ENCODE measurements at regions not wholly inside any gene's neighbourhood (a gene's known extent, or its start where the extent isn't known, plus 50 kb on each side); places are given as distances from the start of the nearest gene placed in this dataset.

DNA sequence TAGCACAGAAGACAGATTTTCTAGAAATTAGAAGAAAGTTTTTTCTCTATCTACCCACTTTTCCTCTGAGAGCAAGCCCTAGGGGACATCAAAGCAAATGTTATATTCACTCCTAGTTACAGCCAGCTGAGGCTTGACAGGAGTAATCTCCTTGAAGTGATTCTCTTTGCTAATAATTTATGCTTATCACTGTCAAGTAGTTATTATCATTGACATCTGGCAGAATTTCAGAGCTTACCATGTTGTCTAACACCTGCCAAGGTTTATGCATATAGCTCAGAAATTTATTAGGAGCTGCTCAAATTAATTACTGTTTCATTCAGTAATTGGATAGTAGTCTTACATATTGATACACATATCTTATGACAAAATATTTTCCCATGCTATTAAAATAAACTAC, 465.9 kb upstream of the ATXN8OS start:
- Histone ChIP-seq H4K20me1 (ENCODE audit: insufficient read depth, low read length) (no peaks in the 10 kb centered on the region), H3K4me2 (ENCODE audit: low read length) (no peak overlapping the region), H3K9ac (ENCODE audit: low read length) (no peak overlapping the region), H3K4me1 (ENCODE audit: insufficient read depth, low read length) (no peaks in the 10 kb centered on the region), H3K9me3 (ENCODE audit: insufficient read depth, low read depth, low read length) (peaks cover 4% of the 10 kb centered on the region), H3K27ac (ENCODE audit: low read depth, low read length) (no peak overlapping the region), H2AFZ (ENCODE audit: low read depth, low read length) (no peak overlapping the region), H3K4me3 (ENCODE audit: insufficient read depth, low read depth, low read length) (no peak overlapping the region), H3K27me3 (ENCODE audit: insufficient read depth, low read length) (no peaks in the 10 kb centered on the region), H3K79me2 (ENCODE audit: insufficient read depth, low read length) (no peaks in the 10 kb centered on the region), H3K36me3 (ENCODE audit: insufficient read depth, low read length) (no peaks in the 10 kb centered on the region)
- DNase-seq (ENCODE audit: low read depth) (no peak), FAIRE-seq (no peak)
- H3K9me3 Mint-ChIP-seq (ENCODE audit: unreplicated experiment), result no peaks in the 10 kb centered on the region
- H3K4me1 Mint-ChIP-seq (ENCODE audit: low read depth, unreplicated experiment), result no peaks in the 10 kb centered on the region
- TF ChIP-seq, protein P1, sequence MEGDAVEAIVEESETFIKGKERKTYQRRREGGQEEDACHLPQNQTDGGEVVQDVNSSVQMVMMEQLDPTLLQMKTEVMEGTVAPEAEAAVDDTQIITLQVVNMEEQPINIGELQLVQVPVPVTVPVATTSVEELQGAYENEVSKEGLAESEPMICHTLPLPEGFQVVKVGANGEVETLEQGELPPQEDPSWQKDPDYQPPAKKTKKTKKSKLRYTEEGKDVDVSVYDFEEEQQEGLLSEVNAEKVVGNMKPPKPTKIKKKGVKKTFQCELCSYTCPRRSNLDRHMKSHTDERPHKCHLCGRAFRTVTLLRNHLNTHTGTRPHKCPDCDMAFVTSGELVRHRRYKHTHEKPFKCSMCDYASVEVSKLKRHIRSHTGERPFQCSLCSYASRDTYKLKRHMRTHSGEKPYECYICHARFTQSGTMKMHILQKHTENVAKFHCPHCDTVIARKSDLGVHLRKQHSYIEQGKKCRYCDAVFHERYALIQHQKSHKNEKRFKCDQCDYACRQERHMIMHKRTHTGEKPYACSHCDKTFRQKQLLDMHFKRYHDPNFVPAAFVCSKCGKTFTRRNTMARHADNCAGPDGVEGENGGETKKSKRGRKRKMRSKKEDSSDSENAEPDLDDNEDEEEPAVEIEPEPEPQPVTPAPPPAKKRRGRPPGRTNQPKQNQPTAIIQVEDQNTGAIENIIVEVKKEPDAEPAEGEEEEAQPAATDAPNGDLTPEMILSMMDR (IDR thresholded peaks at IDR 0.05; ENCODE audit: insufficient read depth, low read depth, low read length), result no peak
- TF ChIP-seq EZH2 (IDR thresholded peaks at IDR 0.05; ENCODE audit: insufficient read depth, low read length), result no peak
- no peak overlapping the region for H3K27ac Mint-ChIP-seq (ENCODE audit: unreplicated experiment)
- no peaks in the 10 kb centered on the region for H3K27me3 Mint-ChIP-seq (ENCODE audit: low read depth, unreplicated experiment)
- no peaks in the 10 kb centered on the region for H3K36me3 Mint-ChIP-seq (ENCODE audit: low read depth, unreplicated experiment)
- H3K4me3 Mint-ChIP-seq (ENCODE audit: unreplicated experiment), result no peak overlapping the region

GRCh38 chr13:69633044-69633443, 474.6 kb upstream of the ATXN8OS start:
- no peak overlapping the region for H3K4me3 ChIP-seq (ENCODE audit: insufficient read depth, low read depth, low read length)
- H3K27ac ChIP-seq (ENCODE audit: low read depth, low read length), result no peak overlapping the region
- no peak for FAIRE-seq
- no peak for DNase-seq (ENCODE audit: low read depth)
- H3K27ac Mint-ChIP-seq (ENCODE audit: unreplicated experiment), result no peak overlapping the region
- no peaks in the 10 kb centered on the region for H3K36me3 ChIP-seq (ENCODE audit: insufficient read depth, low read length)
- no peaks in the 10 kb centered on the region for H3K27me3 Mint-ChIP-seq (ENCODE audit: low read depth, unreplicated experiment)
- TF ChIP-seq EZH2 (IDR thresholded peaks at IDR 0.05; ENCODE audit: insufficient read depth, low read length), result no peak
- TF ChIP-seq, protein P1 (IDR thresholded peaks at IDR 0.05; ENCODE audit: insufficient read depth, low read depth, low read length), result no peak
- H3K4me1 Mint-ChIP-seq (ENCODE audit: low read depth, unreplicated experiment), result no peaks in the 10 kb centered on the region
- no peaks in the 10 kb centered on the region for H3K9me3 Mint-ChIP-seq (ENCODE audit: unreplicated experiment)
- H3K9me3 ChIP-seq (ENCODE audit: insufficient read depth, low read depth, low read length), result no peaks in the 10 kb centered on the region
- H3K9ac ChIP-seq (ENCODE audit: low read length), result no peak overlapping the region
- H2AFZ ChIP-seq (ENCODE audit: low read depth, low read length), result no peak overlapping the region
- H3K27me3 ChIP-seq (ENCODE audit: insufficient read depth, low read length), result no peaks in the 10 kb centered on the region
- H3K36me3 Mint-ChIP-seq (ENCODE audit: low read depth, unreplicated experiment), result no peaks in the 10 kb centered on the region
- H3K4me1 ChIP-seq (ENCODE audit: insufficient read depth, low read length), result no peaks in the 10 kb centered on the region
- no peaks in the 10 kb centered on the region for H3K79me2 ChIP-seq (ENCODE audit: insufficient read depth, low read length)
- no peak overlapping the region for H3K4me2 ChIP-seq (ENCODE audit: low read length)
- H3K4me3 Mint-ChIP-seq (ENCODE audit: unreplicated experiment), result no peak overlapping the region
- H4K20me1 ChIP-seq (ENCODE audit: insufficient read depth, low read length), result no peaks in the 10 kb centered on the region

GRCh38 chr13:69623973-69624372, 483.7 kb upstream of the ATXN8OS start:
- Histone ChIP-seq H3K4me2 (ENCODE audit: low read length) (no peak overlapping the region), H3K36me3 (ENCODE audit: insufficient read depth, low read length) (no peaks in the 10 kb centered on the region), H3K4me3 (ENCODE audit: insufficient read depth, low read depth, low read length) (no peak overlapping the region), H3K27ac (ENCODE audit: low read depth, low read length) (no peak overlapping the region), H3K79me2 (ENCODE audit: insufficient read depth, low read length) (no peaks in the 10 kb centered on the region), H2AFZ (ENCODE audit: low read depth, low read length) (no peak overlapping the region), H3K4me1 (ENCODE audit: insufficient read depth, low read length) (no peaks in the 10 kb centered on the region), H3K27me3 (ENCODE audit: insufficient read depth, low read length) (no peaks in the 10 kb centered on the region), H3K9ac (ENCODE audit: low read length) (no peak overlapping the region), H3K9me3 (ENCODE audit: insufficient read depth, low read depth, low read length) (no peaks in the 10 kb centered on the region), H4K20me1 (ENCODE audit: insufficient read depth, low read length) (no peaks in the 10 kb centered on the region)
- no peaks in the 10 kb centered on the region for H3K36me3 Mint-ChIP-seq (ENCODE audit: low read depth, unreplicated experiment)
- no peak overlapping the region for H3K4me3 Mint-ChIP-seq (ENCODE audit: unreplicated experiment)
- no peak for TF ChIP-seq EZH2 (IDR thresholded peaks at IDR 0.05; ENCODE audit: insufficient read depth, low read length)
- TF ChIP-seq, protein P1 (IDR thresholded peaks at IDR 0.05; ENCODE audit: insufficient read depth, low read depth, low read length), result no peak
- DNase-seq (ENCODE audit: low read depth) (no peak), FAIRE-seq (no peak)
- no peaks in the 10 kb centered on the region for H3K27me3 Mint-ChIP-seq (ENCODE audit: low read depth, unreplicated experiment)
- H3K9me3 Mint-ChIP-seq (ENCODE audit: unreplicated experiment), result no peaks in the 10 kb centered on the region
- no peak overlapping the region for H3K27ac Mint-ChIP-seq (ENCODE audit: unreplicated experiment)
- H3K4me1 Mint-ChIP-seq (ENCODE audit: low read depth, unreplicated experiment), result no peaks in the 10 kb centered on the region
